GM12873 (cell line): ENCODE measurements at regions not wholly inside any gene's neighbourhood (a gene's known extent, or its start where the extent isn't known, plus 50 kb on each side); places are given as distances from the start of the nearest gene placed in this dataset.

ENCODE experiments used
- TF ChIP-seq, protein P1 (sequence below): IDR thresholded peaks from 2 replicates; pipeline ENCODE4 v1.5.1; 2012; ENCODE audit warnings: low read depth, mild to moderate bottlenecking, moderate library complexity, low read length, control low read depth; ENCODE audit not compliant: insufficient read depth; ENCODE audit errors: missing control alignments

DNA sequence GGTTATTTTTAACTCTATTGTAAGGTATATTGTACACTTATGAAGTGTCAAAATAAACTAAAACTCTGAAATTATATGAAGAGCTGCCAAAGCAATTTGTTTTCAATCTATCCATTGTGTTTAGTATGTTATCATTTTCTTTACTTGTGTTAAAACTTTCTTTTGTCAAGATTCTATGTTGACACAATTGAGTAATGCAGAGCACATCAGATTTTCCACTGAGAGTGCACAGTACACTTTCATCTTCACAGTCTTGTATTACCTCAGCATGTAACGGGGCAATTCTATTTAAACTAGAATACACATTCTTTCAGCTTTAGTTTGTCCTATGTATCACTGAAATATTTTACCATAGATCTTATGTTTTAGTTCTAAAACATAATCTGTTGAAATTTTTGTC lies 304.4 kb upstream of the ZC3H15 start:
- TF ChIP-seq, protein P1, sequence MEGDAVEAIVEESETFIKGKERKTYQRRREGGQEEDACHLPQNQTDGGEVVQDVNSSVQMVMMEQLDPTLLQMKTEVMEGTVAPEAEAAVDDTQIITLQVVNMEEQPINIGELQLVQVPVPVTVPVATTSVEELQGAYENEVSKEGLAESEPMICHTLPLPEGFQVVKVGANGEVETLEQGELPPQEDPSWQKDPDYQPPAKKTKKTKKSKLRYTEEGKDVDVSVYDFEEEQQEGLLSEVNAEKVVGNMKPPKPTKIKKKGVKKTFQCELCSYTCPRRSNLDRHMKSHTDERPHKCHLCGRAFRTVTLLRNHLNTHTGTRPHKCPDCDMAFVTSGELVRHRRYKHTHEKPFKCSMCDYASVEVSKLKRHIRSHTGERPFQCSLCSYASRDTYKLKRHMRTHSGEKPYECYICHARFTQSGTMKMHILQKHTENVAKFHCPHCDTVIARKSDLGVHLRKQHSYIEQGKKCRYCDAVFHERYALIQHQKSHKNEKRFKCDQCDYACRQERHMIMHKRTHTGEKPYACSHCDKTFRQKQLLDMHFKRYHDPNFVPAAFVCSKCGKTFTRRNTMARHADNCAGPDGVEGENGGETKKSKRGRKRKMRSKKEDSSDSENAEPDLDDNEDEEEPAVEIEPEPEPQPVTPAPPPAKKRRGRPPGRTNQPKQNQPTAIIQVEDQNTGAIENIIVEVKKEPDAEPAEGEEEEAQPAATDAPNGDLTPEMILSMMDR: no peak

GRCh38 chr2:186183406-186183805 lies 302.7 kb upstream of the ZC3H15 start:
- TF ChIP-seq, protein P1: no peak

DNA sequence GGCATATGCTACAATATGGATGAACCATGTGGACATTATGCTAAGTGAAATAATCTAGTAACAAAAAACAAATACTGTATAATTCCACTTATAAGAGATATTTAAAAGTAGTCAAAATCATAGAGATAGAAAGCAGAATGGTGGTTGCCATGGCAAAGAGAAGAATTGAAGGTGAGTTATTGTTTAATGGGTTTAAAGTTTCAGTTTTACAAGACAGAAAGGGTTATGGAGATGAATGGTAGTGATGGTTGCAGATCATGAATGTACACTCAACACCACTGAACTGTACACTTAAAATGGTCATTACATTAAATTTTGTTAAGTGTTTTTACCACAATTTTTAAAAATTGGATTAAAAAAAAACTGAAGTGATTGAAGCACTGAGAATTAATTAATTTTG lies 298.2 kb upstream of the ZC3H15 start:
- TF ChIP-seq, protein P1: no peak

- TF ChIP-seq, protein P1: no peak
These were observed 296.2 kb upstream of the ZC3H15 start for GRCh38 chr2:186189816-186190215.

- TF ChIP-seq, protein P1: no peak
These were observed 290.4 kb upstream of the ZC3H15 start for GRCh38 chr2:186195696-186196095.

- TF ChIP-seq, protein P1: no peak
These were observed 288.1 kb upstream of the ZC3H15 start for GRCh38 chr2:186197955-186198354.

- TF ChIP-seq, protein P1: no peak
These were observed 287.0 kb upstream of the ZC3H15 start for GRCh38 chr2:186199029-186199428.

DNA sequence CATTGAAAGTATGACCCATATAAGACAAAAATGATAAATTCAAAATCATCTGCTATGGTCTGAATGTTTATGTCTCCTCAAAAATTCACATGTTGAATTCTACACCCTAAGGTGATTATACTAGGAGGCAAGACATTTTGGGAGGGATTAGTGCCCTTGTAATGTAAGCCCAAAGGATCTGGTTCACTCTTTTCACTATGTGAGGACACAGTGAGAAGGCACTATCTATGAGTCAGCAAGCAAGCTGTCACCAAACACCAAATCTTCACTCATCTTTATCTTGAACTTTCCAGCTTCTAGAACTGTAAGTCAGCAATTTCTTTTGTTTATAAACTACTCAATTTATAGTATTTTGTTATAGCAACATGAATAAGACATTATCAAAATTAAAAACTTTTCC lies 284.7 kb upstream of the ZC3H15 start:
- TF ChIP-seq, protein P1: no peak
